ENCODE measurements at regions not wholly inside any gene's neighbourhood (a gene's known extent, or its start where the extent isn't known, plus 50 kb on each side); places are given as distances from the start of the nearest gene placed in this dataset.

GRCh38 chr1:13878021-13878420 lies 178.0 kb downstream of the PRDM2 start:
- no peak for DNase-seq (ENCODE audit: low spot score)

- no peak for DNase-seq (ENCODE audit: low spot score)
Observed at GRCh38 chr1:13878451-13878850, 178.5 kb downstream of the PRDM2 start.

- no peak for DNase-seq (ENCODE audit: low spot score)
Observed at GRCh38 chr1:13881385-13882088, 181.5 kb downstream of the PRDM2 start.

GRCh38 chr1:13888351-13888986 lies 188.5 kb downstream of the PRDM2 start:
- DNase-seq (ENCODE audit: low spot score), result no peak

GRCh38 chr1:13889495-13889894 lies 189.5 kb downstream of the PRDM2 start:
- DNase-seq (ENCODE audit: low spot score), result no peak

GRCh38 chr1:13890766-13891165 lies 190.8 kb downstream of the PRDM2 start:
- DNase-seq (ENCODE audit: low spot score), result no peak

- peak; percentile 24 for DNase-seq (ENCODE audit: low spot score)
Observed at GRCh38 chr1:13892198-13892597, 192.2 kb downstream of the PRDM2 start.

- DNase-seq (ENCODE audit: low spot score), result no peak
Observed at GRCh38 chr1:13892671-13893325, 192.8 kb downstream of the PRDM2 start.

- no peak for DNase-seq (ENCODE audit: low spot score)
Observed at GRCh38 chr1:13893409-13893821, 193.4 kb downstream of the PRDM2 start.

GRCh38 chr1:13896932-13897331 lies 196.9 kb downstream of the PRDM2 start:
- no peak for DNase-seq (ENCODE audit: low spot score)

GRCh38 chr1:13898406-13898805 lies 198.4 kb downstream of the PRDM2 start:
- no peak for DNase-seq (ENCODE audit: low spot score)

GRCh38 chr1:13899856-13900255 lies 199.9 kb downstream of the PRDM2 start:
- DNase-seq (ENCODE audit: low spot score), result no peak

- DNase-seq (ENCODE audit: low spot score), result no peak
Observed at GRCh38 chr1:13900583-13900982, 200.6 kb downstream of the PRDM2 start.

- no peak for DNase-seq (ENCODE audit: low spot score)
Observed at GRCh38 chr1:13901039-13901438, 201.1 kb downstream of the PRDM2 start.

GRCh38 chr1:13901597-13901996 lies 201.6 kb downstream of the PRDM2 start:
- no peak for DNase-seq (ENCODE audit: low spot score)

GRCh38 chr1:13908128-13908527 lies 208.1 kb downstream of the PRDM2 start:
- DNase-seq (ENCODE audit: low spot score), result no peak

GRCh38 chr1:13911697-13912619 lies 212.0 kb downstream of the PRDM2 start:
- no peak for DNase-seq (ENCODE audit: low spot score)

- no peak for DNase-seq (ENCODE audit: low spot score)
Observed at GRCh38 chr1:13913396-13913795, 213.4 kb downstream of the PRDM2 start.

- DNase-seq (ENCODE audit: low spot score), result no peak
Observed at GRCh38 chr1:13916530-13916929, 216.5 kb downstream of the PRDM2 start.

- DNase-seq (ENCODE audit: low spot score), result no peak
Observed at GRCh38 chr1:13917607-13918006, 217.6 kb downstream of the PRDM2 start.

GRCh38 chr1:13918862-13919261 lies 218.9 kb downstream of the PRDM2 start:
- no peak for DNase-seq (ENCODE audit: low spot score)

- DNase-seq (ENCODE audit: low spot score), result no peak
Observed at GRCh38 chr1:13921190-13921589, 221.2 kb downstream of the PRDM2 start.

Data from cerebellar cortex (tissue), 1 donor.